GM23338 (cell line): ENCODE measurements at regions not wholly inside any gene's neighbourhood (a gene's known extent, or its start where the extent isn't known, plus 50 kb on each side); places are given as distances from the start of the nearest gene placed in this dataset.

Experiments used
- EZH2 ChIP-seq: fragments of 200-600 bp; sonication (generic); IDR thresholded peaks from one replicate; pipeline ENCODE4 v1.8.0; 2017; ENCODE audit warnings: antibody characterized with exemption, mild to moderate bottlenecking, low read depth; ENCODE audit not compliant: unreplicated experiment
- EZH2phosphoT487 ChIP-seq: fragments of 200-600 bp; sonication (generic); IDR thresholded peaks from one replicate; pipeline ENCODE4 v1.8.1; 2018; ENCODE audit warnings: antibody characterized with exemption; ENCODE audit not compliant: unreplicated experiment
- TF ChIP-seq, protein P1 (sequence below), 2 experiments: fragments of 200-600 bp in 1 of 2; sonication (generic) in 1 of 2; conservative IDR thresholded peaks; 2 replicates each; pipeline versions ENCODE4 v1.5.1 to v1.6.1; 2016 to 2017; ENCODE audit warnings: antibody characterized with exemption in 2 of 2, low read depth in 2 of 2, mild to moderate bottlenecking in 2 of 2, moderate library complexity in 1 of 2

DNA sequence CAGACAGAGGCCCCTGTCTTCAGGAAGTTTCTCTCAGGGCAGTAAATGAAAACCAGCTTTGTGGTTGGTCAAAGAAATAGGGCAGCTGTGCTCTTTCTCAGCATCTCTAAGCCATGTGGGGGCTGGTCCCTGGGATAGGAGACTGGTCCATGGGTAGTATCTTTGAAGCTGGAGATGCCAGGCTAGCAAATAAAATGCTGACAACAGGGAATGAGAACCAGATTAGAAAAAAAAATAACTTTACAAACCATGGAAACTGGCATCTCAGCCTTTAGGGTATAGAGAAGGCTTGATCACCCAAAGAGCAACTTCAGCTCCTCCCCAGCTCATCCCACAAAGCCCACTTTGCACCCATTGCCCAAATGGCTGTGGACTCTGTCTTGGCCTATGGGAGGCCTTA, 138.1 kb downstream of the TTC32 start:
- TF ChIP-seq, protein P1, sequence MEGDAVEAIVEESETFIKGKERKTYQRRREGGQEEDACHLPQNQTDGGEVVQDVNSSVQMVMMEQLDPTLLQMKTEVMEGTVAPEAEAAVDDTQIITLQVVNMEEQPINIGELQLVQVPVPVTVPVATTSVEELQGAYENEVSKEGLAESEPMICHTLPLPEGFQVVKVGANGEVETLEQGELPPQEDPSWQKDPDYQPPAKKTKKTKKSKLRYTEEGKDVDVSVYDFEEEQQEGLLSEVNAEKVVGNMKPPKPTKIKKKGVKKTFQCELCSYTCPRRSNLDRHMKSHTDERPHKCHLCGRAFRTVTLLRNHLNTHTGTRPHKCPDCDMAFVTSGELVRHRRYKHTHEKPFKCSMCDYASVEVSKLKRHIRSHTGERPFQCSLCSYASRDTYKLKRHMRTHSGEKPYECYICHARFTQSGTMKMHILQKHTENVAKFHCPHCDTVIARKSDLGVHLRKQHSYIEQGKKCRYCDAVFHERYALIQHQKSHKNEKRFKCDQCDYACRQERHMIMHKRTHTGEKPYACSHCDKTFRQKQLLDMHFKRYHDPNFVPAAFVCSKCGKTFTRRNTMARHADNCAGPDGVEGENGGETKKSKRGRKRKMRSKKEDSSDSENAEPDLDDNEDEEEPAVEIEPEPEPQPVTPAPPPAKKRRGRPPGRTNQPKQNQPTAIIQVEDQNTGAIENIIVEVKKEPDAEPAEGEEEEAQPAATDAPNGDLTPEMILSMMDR (conservative IDR thresholded peaks at IDR 0.05; ENCODE audit: low read depth in 2 of 2): no peak
- TF ChIP-seq EZH2: no peak
- TF ChIP-seq EZH2phosphoT487: no peak
